Muscle of leg (tissue), 3 donors: ENCODE measurements at regions not wholly inside any gene's neighbourhood (a gene's known extent, or its start where the extent isn't known, plus 50 kb on each side); places are given as distances from the start of the nearest gene placed in this dataset.

Experiments used
- DNase-seq: peaks from one replicate; pipeline ENCODE4 v3.0.0; 2013
- H3K27ac ChIP-seq: one replicate; pipeline ENCODE4 v1.5.1; 2013; ENCODE audit warnings: mild to moderate bottlenecking, low read length, control low read depth
- H3K27me3 ChIP-seq: one replicate; pipeline ENCODE4 v1.6.1; 2013; ENCODE audit warnings: low read length; ENCODE audit not compliant: control insufficient read depth, insufficient read depth
- H3K36me3 ChIP-seq: one replicate; pipeline ENCODE4 v1.6.1; 2013; ENCODE audit warnings: low read length; ENCODE audit not compliant: control insufficient read depth, insufficient read depth
- H3K4me1 ChIP-seq: one replicate; pipeline ENCODE4 v1.6.1; 2013; ENCODE audit warnings: low read length; ENCODE audit not compliant: control insufficient read depth, insufficient read depth
- H3K4me3 ChIP-seq: one replicate; pipeline ENCODE4 v1.5.1; 2013; ENCODE audit warnings: low read length, control low read depth
- H3K9me3 ChIP-seq: replicated peaks from 2 replicates; pipeline ENCODE4 v1.6.1; 2013; ENCODE audit warnings: low read depth, low read length; ENCODE audit not compliant: control insufficient read depth
- WGBS: methylation state at CpG from one replicate; pipeline ENCODE4 v1.1.5; 2013; ENCODE audit warnings: missing lambda C conversion rate; ENCODE audit not compliant: insufficient coverage; 5-methylcytosine and 5-hydroxymethylcytosine counted together

GRCh38 chr13:57063007-57063406 lies 77.7 kb upstream of the PRR20A start:
- no peak for DNase-seq
- no peaks in the 10 kb centered on the region for H3K36me3 ChIP-seq
- H3K4me1 ChIP-seq = no peaks in the 10 kb centered on the region
- H3K27me3 ChIP-seq = no peaks in the 10 kb centered on the region
- H3K9me3 ChIP-seq = no peaks in the 10 kb centered on the region
- WGBS = 48% methylated on average over 4 of the region's 5 CpGs
- H3K4me3 ChIP-seq = no peak overlapping the region
- no peak overlapping the region for H3K27ac ChIP-seq

GRCh38 chr13:57073983-57074382 lies 66.7 kb upstream of the PRR20A start:
- DNase-seq = no peak
- Histone ChIP-seq H3K27ac (no peak overlapping the region), H3K4me3 (no peak overlapping the region), H3K4me1 (no peaks in the 10 kb centered on the region), H3K36me3 (no peaks in the 10 kb centered on the region), H3K27me3 (no peaks in the 10 kb centered on the region), H3K9me3 (no peaks in the 10 kb centered on the region)
- no CpG with 5 or more reads among the region's 2 CpGs for WGBS

- Histone ChIP-seq H3K27ac (no peak overlapping the region), H3K4me1 (no peaks in the 10 kb centered on the region), H3K9me3 (no peaks in the 10 kb centered on the region), H3K4me3 (no peak overlapping the region), H3K36me3 (no peaks in the 10 kb centered on the region), H3K27me3 (no peaks in the 10 kb centered on the region)
- no peak for DNase-seq
- no CpG with 5 or more reads among the region's 2 CpGs for WGBS
These were observed 65.1 kb upstream of the PRR20A start for GRCh38 chr13:57075588-57075987.

- no peak overlapping the region for H3K4me3 ChIP-seq
- no peak for DNase-seq
- no peak overlapping the region for H3K27ac ChIP-seq
- H3K27me3 ChIP-seq = no peaks in the 10 kb centered on the region
- H3K9me3 ChIP-seq = no peaks in the 10 kb centered on the region
- no CpG with 5 or more reads among the region's 2 CpGs for WGBS
- no peaks in the 10 kb centered on the region for H3K36me3 ChIP-seq
- H3K4me1 ChIP-seq = no peaks in the 10 kb centered on the region
These were observed 53.7 kb upstream of the PRR20A start for GRCh38 chr13:57087006-57087405.
